H1 (cell line): ENCODE measurements at regions not wholly inside any gene's neighbourhood (a gene's known extent, or its start where the extent isn't known, plus 50 kb on each side); places are given as distances from the start of the nearest gene placed in this dataset.

Source experiments
- EGR1 ChIP-seq: IDR thresholded peaks from 2 replicates; pipeline ENCODE4 v1.6.1; 2011; ENCODE audit warnings: low read depth, low read length, borderline replicate concordance
- GTF2F1 ChIP-seq: IDR thresholded peaks from 2 replicates; pipeline ENCODE4 v1.6.1; 2012; ENCODE audit warnings: low read depth, low read length, improper control_type of control experiment, borderline replicate concordance

GRCh38 chr11:116275635-116276034 lies 497.2 kb downstream of the BUD13 start (continued):
- no peak for TF ChIP-seq GTF2F1
- no peak for TF ChIP-seq EGR1
